ENCODE measurements at regions not wholly inside any gene's neighbourhood (a gene's known extent, or its start where the extent isn't known, plus 50 kb on each side); places are given as distances from the start of the nearest gene placed in this dataset.

GRCh38 chr5:16385516-16386090 lies 80.0 kb downstream of the ZNF622 start:
- H2AFZ ChIP-seq (ENCODE audit: low read length): no peak overlapping the region
- H3K4me3 ChIP-seq (ENCODE audit: low read length): no peak overlapping the region
- H4K20me1 ChIP-seq (ENCODE audit: insufficient read depth, low read length): no peaks in the 10 kb centered on the region
- H3K27ac ChIP-seq (ENCODE audit: low read length): no peak overlapping the region
- no peaks in the 10 kb centered on the region for H3K36me3 ChIP-seq (replicated peaks; ENCODE audit: insufficient read depth, low read length)
- DNase-seq: no peak
- no peaks in the 10 kb centered on the region for H3K79me2 ChIP-seq (ENCODE audit: low read length)
- H3F3A ChIP-seq (ENCODE audit: insufficient read depth, low read length): no peaks in the 10 kb centered on the region
- no peaks in the 10 kb centered on the region for H3K9me2 ChIP-seq (replicated peaks; ENCODE audit: insufficient read depth, low read length)
- TF ChIP-seq EZH2 (optimal IDR thresholded peaks at IDR 0.05; ENCODE audit: low read depth, low read length): no peak
- no peak for TF ChIP-seq EZH2phosphoT487 (IDR thresholded peaks at IDR 0.05; ENCODE audit: low read length)
- no peak for TF ChIP-seq CTCF (IDR thresholded peaks at IDR 0.05; ENCODE audit: low read length)
- H3K4me2 ChIP-seq (ENCODE audit: low read depth, low read length): no peak overlapping the region
- H3K27me3 ChIP-seq (replicated peaks; ENCODE audit: insufficient read depth, low read length): no peaks in the 10 kb centered on the region
- no peaks in the 10 kb centered on the region for H3K4me1 ChIP-seq (ENCODE audit: low read length)
- no peaks in the 10 kb centered on the region for H3K9me3 ChIP-seq (replicated peaks; ENCODE audit: insufficient read depth, low read length)
- H3K9ac ChIP-seq (ENCODE audit: low read length): no peak overlapping the region

- Histone ChIP-seq H3F3A (ENCODE audit: insufficient read depth, low read length) (no peaks in the 10 kb centered on the region), H3K4me2 (ENCODE audit: low read depth, low read length) (no peak overlapping the region), H3K9ac (ENCODE audit: low read length) (no peak overlapping the region), H2AFZ (ENCODE audit: low read length) (no peak overlapping the region), H3K27me3 (replicated peaks; ENCODE audit: insufficient read depth, low read length) (no peaks in the 10 kb centered on the region), H3K9me2 (replicated peaks; ENCODE audit: insufficient read depth, low read length) (no peaks in the 10 kb centered on the region), H3K79me2 (ENCODE audit: low read length) (no peaks in the 10 kb centered on the region), H3K27ac (ENCODE audit: low read length) (no peak overlapping the region), H4K20me1 (ENCODE audit: insufficient read depth, low read length) (no peaks in the 10 kb centered on the region), H3K4me1 (ENCODE audit: low read length) (no peaks in the 10 kb centered on the region), H3K36me3 (replicated peaks; ENCODE audit: insufficient read depth, low read length) (no peaks in the 10 kb centered on the region), H3K9me3 (replicated peaks; ENCODE audit: insufficient read depth, low read length) (no peaks in the 10 kb centered on the region), H3K4me3 (ENCODE audit: low read length) (no peak overlapping the region)
- no peak for DNase-seq
- TF ChIP-seq EZH2 (optimal IDR thresholded peaks at IDR 0.05; ENCODE audit: low read depth, low read length) (no peak), EZH2phosphoT487 (IDR thresholded peaks at IDR 0.05; ENCODE audit: low read length) (no peak), CTCF (IDR thresholded peaks at IDR 0.05; ENCODE audit: low read length) (no peak)
Observed at GRCh38 chr5:16384804-16385203, 80.8 kb downstream of the ZNF622 start.

- H3K27ac ChIP-seq (ENCODE audit: low read length): no peak overlapping the region
- H3K36me3 ChIP-seq (replicated peaks; ENCODE audit: insufficient read depth, low read length): no peaks in the 10 kb centered on the region
- no peak for TF ChIP-seq CTCF (IDR thresholded peaks at IDR 0.05; ENCODE audit: low read length)
- H4K20me1 ChIP-seq (ENCODE audit: insufficient read depth, low read length): no peaks in the 10 kb centered on the region
- no peak overlapping the region for H2AFZ ChIP-seq (ENCODE audit: low read length)
- no peaks in the 10 kb centered on the region for H3K79me2 ChIP-seq (ENCODE audit: low read length)
- H3F3A ChIP-seq (ENCODE audit: insufficient read depth, low read length): no peaks in the 10 kb centered on the region
- DNase-seq: no peak
- H3K9ac ChIP-seq (ENCODE audit: low read length): no peak overlapping the region
- H3K4me1 ChIP-seq (ENCODE audit: low read length): no peaks in the 10 kb centered on the region
- no peaks in the 10 kb centered on the region for H3K9me2 ChIP-seq (replicated peaks; ENCODE audit: insufficient read depth, low read length)
- H3K4me3 ChIP-seq (ENCODE audit: low read length): no peak overlapping the region
- H3K27me3 ChIP-seq (replicated peaks; ENCODE audit: insufficient read depth, low read length): no peaks in the 10 kb centered on the region
- H3K9me3 ChIP-seq (replicated peaks; ENCODE audit: insufficient read depth, low read length): no peaks in the 10 kb centered on the region
- no peak overlapping the region for H3K4me2 ChIP-seq (ENCODE audit: low read depth, low read length)
Observed at GRCh38 chr5:16384222-16384621, 81.4 kb downstream of the ZNF622 start.
